Keratinocyte (primary cell): ENCODE measurements at regions not wholly inside any gene's neighbourhood (a gene's known extent, or its start where the extent isn't known, plus 50 kb on each side); places are given as distances from the start of the nearest gene placed in this dataset.
A peak's percentile ranks its signal among the peaks of the same experiment; 100 is the strongest.

Experiments used
- DNase-seq: peaks from one replicate; pipeline ENCODE4 v3.0.0-alpha.2; 2011; ENCODE audit warnings: low read depth, missing footprints, low spot score
- FAIRE-seq: peaks from 2 replicates; lab custom pipeline; 2011; peaks lifted over from hg19 to GRCh38; lab: Jason Lieb, UNC
- H2AFZ ChIP-seq: 2 replicates; pipeline ENCODE4 v1.6.0; 2012; ENCODE audit warnings: low read length, control low read depth, inconsistent platforms; ENCODE audit not compliant: control insufficient read depth
- H3K27ac ChIP-seq: 2 replicates; pipeline ENCODE4 v1.5.1; 2011; ENCODE audit warnings: low read length; ENCODE audit not compliant: control insufficient read depth, insufficient read depth
- H3K27me3 ChIP-seq: 3 replicates; pipeline ENCODE4 v1.6.0; 2011; ENCODE audit warnings: low read length; ENCODE audit not compliant: control insufficient read depth, insufficient read depth; ENCODE audit errors: extremely low read depth
- H3K36me3 ChIP-seq, 2 experiments: 2 replicates in 1 of 2; 3 replicates in 1 of 2; pipeline ENCODE4 v1.5.1; 2011; ENCODE audit warnings: low read length in 2 of 2, mild to moderate bottlenecking in 1 of 2; ENCODE audit not compliant: control insufficient read depth in 2 of 2, insufficient read depth in 2 of 2; ENCODE audit errors: extremely low read depth in 1 of 2
- H3K4me1 ChIP-seq: 3 replicates; pipeline ENCODE4 v1.5.1; 2011; ENCODE audit warnings: low read length; ENCODE audit not compliant: control insufficient read depth, insufficient read depth; ENCODE audit errors: extremely low read depth
- H3K4me2 ChIP-seq: 3 replicates; pipeline ENCODE4 v1.6.0; 2011; ENCODE audit warnings: low read depth, low read length; ENCODE audit not compliant: control insufficient read depth, insufficient read depth; ENCODE audit errors: extremely low read depth
- H3K4me3 ChIP-seq, 3 experiments: fragments of 200-600 bp in 1 of 3; sonication (generic) in 1 of 3; 2 replicates in 2 of 3; 3 replicates in 1 of 3; pipeline ENCODE4 v1.5.1; 2011 to 2016; ENCODE audit warnings: low read length in 3 of 3, mild to moderate bottlenecking in 3 of 3, control low read depth in 2 of 3, inconsistent platforms in 1 of 3, low read depth in 1 of 3, mixed read lengths in 1 of 3, mixed run types in 1 of 3, moderate library complexity in 1 of 3; ENCODE audit not compliant: control insufficient read depth in 2 of 3, insufficient read depth in 2 of 3; ENCODE audit errors: extremely low read depth in 1 of 3
- H3K79me2 ChIP-seq: 2 replicates; pipeline ENCODE4 v1.6.0; 2012; ENCODE audit warnings: low read length; ENCODE audit not compliant: control insufficient read depth, insufficient read depth
- H3K9ac ChIP-seq: 3 replicates; pipeline ENCODE4 v1.6.0; 2011; ENCODE audit warnings: low read length; ENCODE audit not compliant: control insufficient read depth, insufficient read depth; ENCODE audit errors: extremely low read depth
- H3K9me1 ChIP-seq: 3 replicates; pipeline ENCODE4 v1.6.0; 2011; ENCODE audit warnings: low read length; ENCODE audit not compliant: control insufficient read depth, insufficient read depth; ENCODE audit errors: extremely low read depth
- H3K9me3 ChIP-seq: 2 replicates; pipeline ENCODE4 v1.5.1; 2012; ENCODE audit warnings: low read depth, low read length; ENCODE audit not compliant: control insufficient read depth
- H4K20me1 ChIP-seq: 3 replicates; pipeline ENCODE4 v1.6.0; 2011; ENCODE audit warnings: low read length; ENCODE audit not compliant: control insufficient read depth, insufficient read depth; ENCODE audit errors: extremely low read depth
- CTCF ChIP-seq, 3 experiments: IDR thresholded peaks in 1 of 3; conservative IDR thresholded peaks in 1 of 3; optimal IDR thresholded peaks in 1 of 3; 2 replicates in 2 of 3; 3 replicates in 1 of 3; pipeline versions ENCODE3 to v1.5.1; 2011; ENCODE audit warnings: low read length in 3 of 3, mild to moderate bottlenecking in 3 of 3, moderate library complexity in 2 of 3, control low read depth in 1 of 3, inconsistent platforms in 1 of 3; ENCODE audit not compliant: insufficient read depth in 2 of 3; ENCODE audit errors: extremely low read depth in 1 of 3
- EZH2 ChIP-seq: IDR thresholded peaks from one replicate; pipeline ENCODE4 v1.6.1; 2012; ENCODE audit warnings: inconsistent platforms, mild to moderate bottlenecking, low read length, moderate library complexity
- dilution Hi-C: fragments of 300-500 bp; cut with MboI; formaldehyde crosslinking; loops from one replicate; pipeline ENCODE4 v1.7.0; 2020; ENCODE audit warnings: low sequenced_read_pairs; ENCODE audit not compliant: extremely low pct_ligation_motif_present

GRCh38 chr5:112529525-112529924 is 110.4 kb upstream of the EPB41L4A start:
- no peaks in the 10 kb centered on the region for H3K9me1 ChIP-seq
- TF ChIP-seq EZH2 (no peak), CTCF (optimal IDR thresholded peaks at IDR 0.05 in 1 of 3, IDR thresholded peaks at IDR 0.05 in 1 of 3, conservative IDR thresholded peaks at IDR 0.05 in 1 of 3; ENCODE audit: extremely low read depth in 1 of 3, insufficient read depth in 2 of 3, low read length in 3 of 3) (peak; percentile 36 to 45 (median 41))
- H3K9me3 ChIP-seq, result no peaks in the 10 kb centered on the region
- H3K36me3 ChIP-seq, result no peaks in the 10 kb centered on the region
- no peak for FAIRE-seq
- no peaks in the 10 kb centered on the region for H4K20me1 ChIP-seq
- no peak for DNase-seq
- H3K79me2 ChIP-seq, result no peaks in the 10 kb centered on the region
- no peak overlapping the region for H3K27ac ChIP-seq
- H3K4me2 ChIP-seq, result no peak overlapping the region
- H3K4me1 ChIP-seq, result no peaks in the 10 kb centered on the region
- peaks cover 4% of the 10 kb centered on the region for H3K27me3 ChIP-seq
- dilution Hi-C loops, result loop anchor here (25.0 kb wide), 1 partner anchor 233 kb away; no protein-coding TSS in a partner anchor
- H3K4me3 ChIP-seq, result no peak overlapping the region
- no peak overlapping the region for H3K9ac ChIP-seq
- no peak overlapping the region for H2AFZ ChIP-seq

- H2AFZ ChIP-seq, result no peak overlapping the region
- no peak for TF ChIP-seq EZH2
- H3K4me2 ChIP-seq, result no peak overlapping the region
- peaks cover 4% of the 10 kb centered on the region for H3K27me3 ChIP-seq
- no peak overlapping the region for H3K27ac ChIP-seq
- H3K4me1 ChIP-seq, result no peaks in the 10 kb centered on the region
- DNase-seq (no peak), FAIRE-seq (no peak)
- H3K9me3 ChIP-seq, result no peaks in the 10 kb centered on the region
- H3K79me2 ChIP-seq, result no peaks in the 10 kb centered on the region
- H3K9me1 ChIP-seq, result no peaks in the 10 kb centered on the region
- no peaks in the 10 kb centered on the region for H4K20me1 ChIP-seq
- dilution Hi-C loops, result loop anchor here (25.0 kb wide), 1 partner anchor 229 kb away; no protein-coding TSS in a partner anchor
- H3K4me3 ChIP-seq, result no peak overlapping the region
- H3K9ac ChIP-seq, result no peak overlapping the region
- H3K36me3 ChIP-seq, result no peaks in the 10 kb centered on the region
Measured at GRCh38 chr5:112532654-112533360, 113.7 kb upstream of the EPB41L4A start.
